ENCODE measurements at regions not wholly inside any gene's neighbourhood (a gene's known extent, or its start where the extent isn't known, plus 50 kb on each side); places are given as distances from the start of the nearest gene placed in this dataset.
A peak's percentile ranks its signal among the peaks of the same experiment; 100 is the strongest.

- DNase-seq (ENCODE audit: low read depth) = no peak
- no peak for TF ChIP-seq CTCF (IDR thresholded peaks at IDR 0.05; ENCODE audit: low read depth, low read length, missing control alignments)
- in situ Hi-C loops (cut with HindIII; ENCODE audit: low sequenced_read_pairs) = no loop called here
These were observed 425.2 kb downstream of the IDS start for GRCh38 chrX:149079805-149080406.

GRCh38 chrX:149074398-149074797 is 430.7 kb downstream of the IDS start:
- no peak overlapping the region for H3K4me3 ChIP-seq (ENCODE audit: low read depth, low read length)
- in situ Hi-C loops (cut with HindIII; ENCODE audit: low sequenced_read_pairs) = no loop called here
- no peak for DNase-seq (ENCODE audit: low read depth)
- TF ChIP-seq CTCF (IDR thresholded peaks at IDR 0.05; ENCODE audit: low read depth, low read length, missing control alignments) = no peak

More at GRCh38 chrX:149079805-149080406, 425.2 kb downstream of the IDS start:
- no peak overlapping the region for H3K4me3 ChIP-seq (ENCODE audit: low read depth, low read length)

- H3K4me3 ChIP-seq (ENCODE audit: low read depth, low read length) = no peak overlapping the region
- in situ Hi-C loops (cut with HindIII; ENCODE audit: low sequenced_read_pairs) = no loop called here
- DNase-seq (ENCODE audit: low read depth) = no peak
- no peak for TF ChIP-seq CTCF (IDR thresholded peaks at IDR 0.05; ENCODE audit: low read depth, low read length, missing control alignments)
These were observed 431.6 kb downstream of the IDS start for GRCh38 chrX:149073479-149073878.

GRCh38 chrX:149069899-149070298 is 435.2 kb downstream of the IDS start:
- TF ChIP-seq CTCF (IDR thresholded peaks at IDR 0.05; ENCODE audit: low read depth, low read length, missing control alignments) = no peak
- in situ Hi-C loops (cut with HindIII; ENCODE audit: low sequenced_read_pairs) = no loop called here
- DNase-seq (ENCODE audit: low read depth) = no peak

GRCh38 chrX:149060921-149061320 is 444.2 kb downstream of the IDS start:
- DNase-seq (ENCODE audit: low read depth) = peak; percentile 90
- H3K4me3 ChIP-seq (ENCODE audit: low read depth, low read length) = no peak overlapping the region
- TF ChIP-seq CTCF (IDR thresholded peaks at IDR 0.05; ENCODE audit: low read depth, low read length, missing control alignments) = no peak
- in situ Hi-C loops (cut with HindIII; ENCODE audit: low sequenced_read_pairs) = no loop called here

More at GRCh38 chrX:149069899-149070298, 435.2 kb downstream of the IDS start:
- no peak overlapping the region for H3K4me3 ChIP-seq (ENCODE audit: low read depth, low read length)
